ENCODE measurements at regions not wholly inside any gene's neighbourhood (a gene's known extent, or its start where the extent isn't known, plus 50 kb on each side); places are given as distances from the start of the nearest gene placed in this dataset.
"Not testable (repeated sequence)": the region's sequence is repeated elsewhere in the genome, so short reads cannot be mapped to it uniquely, and the experiment has no call there.

DNA sequence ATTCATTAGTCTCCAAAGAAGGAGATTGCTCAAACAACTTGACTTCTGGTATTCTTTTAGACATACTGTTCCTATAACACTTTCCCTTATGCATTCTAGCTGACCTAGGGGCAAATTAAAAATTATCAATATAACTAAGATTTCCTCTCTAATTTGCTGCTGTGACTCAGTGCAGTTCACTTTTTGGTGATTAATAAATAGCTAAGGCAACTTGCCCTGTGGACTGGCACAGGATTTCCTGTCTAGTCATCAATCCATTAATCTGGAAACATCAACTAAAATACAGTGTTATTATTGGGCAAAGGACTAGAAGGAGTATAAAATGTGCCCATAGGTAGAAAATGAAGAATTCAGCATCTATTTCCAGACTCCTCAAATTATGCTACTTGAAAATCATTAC, 83.5 kb upstream of the SERPINE2 start:
- intact Hi-C loops (cut with micrococcal nuclease): no loop called here
- H3K4me1 Mint-ChIP-seq (ENCODE audit: low read depth): no peaks in the 10 kb centered on the region
- DNase-seq (ENCODE audit: low spot score): no peak
- H3K4me3 Mint-ChIP-seq: no peak overlapping the region
- H3K27me3 Mint-ChIP-seq (ENCODE audit: insufficient read depth): peaks cover 8% of the 10 kb centered on the region
- H3K27ac Mint-ChIP-seq: no peak overlapping the region
- H3K9me3 Mint-ChIP-seq: peaks cover 7% of the 10 kb centered on the region
- H3K36me3 Mint-ChIP-seq (ENCODE audit: low read depth): no peaks in the 10 kb centered on the region

DNA sequence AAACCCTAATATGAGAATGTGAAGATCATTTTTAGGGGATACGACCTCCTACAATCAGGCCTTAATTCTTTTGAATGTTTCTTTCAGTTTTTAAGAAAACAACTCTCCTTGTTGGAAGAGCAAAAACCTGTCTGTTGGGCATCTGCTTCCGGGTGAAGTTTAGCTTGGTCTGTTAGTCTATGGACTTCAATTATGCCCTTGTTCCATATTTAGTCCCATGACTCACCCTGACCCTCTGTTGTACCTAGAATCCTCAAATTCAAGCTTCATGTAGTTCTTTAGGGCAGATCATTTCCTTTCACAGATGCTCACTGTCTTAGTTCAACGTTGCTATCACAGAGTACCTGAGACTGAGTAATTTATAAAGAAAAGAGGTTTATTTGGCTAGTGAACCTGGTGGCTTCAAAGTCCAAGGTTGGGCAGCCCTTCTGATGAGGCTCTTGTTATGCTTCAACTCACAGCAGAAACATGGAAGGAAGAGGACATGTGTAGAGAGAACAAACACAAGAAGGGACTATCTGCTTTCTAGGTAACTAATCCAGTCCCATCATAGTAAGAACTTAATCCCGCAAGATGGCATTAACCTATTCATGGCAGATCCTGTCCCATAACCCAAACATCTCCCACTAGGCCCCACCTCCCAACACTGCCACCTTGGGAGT, 82.5 kb upstream of the SERPINE2 start:
- intact Hi-C loops (cut with micrococcal nuclease): no loop called here
- Mint-ChIP-seq H3K27ac (no peak overlapping the region), H3K36me3 (ENCODE audit: low read depth) (no peaks in the 10 kb centered on the region), H3K9me3 (peaks cover 15% of the 10 kb centered on the region), H3K27me3 (ENCODE audit: insufficient read depth) (peaks cover 14% of the 10 kb centered on the region), H3K4me1 (ENCODE audit: low read depth) (no peaks in the 10 kb centered on the region), H3K4me3 (no peak overlapping the region)
- DNase-seq (ENCODE audit: low spot score): no peak

DNA sequence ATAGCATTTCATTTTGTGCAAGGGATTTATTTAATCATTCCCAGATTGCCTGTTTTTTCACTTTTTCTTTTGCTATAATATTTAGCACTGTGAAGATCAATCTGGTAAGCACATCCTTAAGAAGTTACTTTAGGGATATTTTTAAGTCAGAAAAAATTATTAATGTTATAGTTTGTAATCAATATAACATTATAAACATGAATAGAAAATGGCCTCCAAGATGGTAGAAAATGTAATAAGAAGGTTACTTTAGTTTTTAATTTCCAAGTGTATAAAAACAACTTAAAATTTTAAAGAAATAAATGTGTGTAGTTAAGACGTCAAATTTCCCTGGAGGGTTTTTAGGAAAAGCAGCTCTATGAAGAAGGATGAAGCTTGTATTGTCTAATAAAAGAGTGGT, 81.9 kb upstream of the SERPINE2 start:
- DNase-seq (ENCODE audit: low spot score): no peak
- intact Hi-C loops (cut with micrococcal nuclease): no loop called here
- no peak overlapping the region for H3K27ac Mint-ChIP-seq
- peaks cover 15% of the 10 kb centered on the region for H3K9me3 Mint-ChIP-seq
- peaks cover 18% of the 10 kb centered on the region for H3K27me3 Mint-ChIP-seq (ENCODE audit: insufficient read depth)
- no peaks in the 10 kb centered on the region for H3K36me3 Mint-ChIP-seq (ENCODE audit: low read depth)
- H3K4me3 Mint-ChIP-seq: no peak overlapping the region
- H3K4me1 Mint-ChIP-seq (ENCODE audit: low read depth): no peaks in the 10 kb centered on the region

DNA sequence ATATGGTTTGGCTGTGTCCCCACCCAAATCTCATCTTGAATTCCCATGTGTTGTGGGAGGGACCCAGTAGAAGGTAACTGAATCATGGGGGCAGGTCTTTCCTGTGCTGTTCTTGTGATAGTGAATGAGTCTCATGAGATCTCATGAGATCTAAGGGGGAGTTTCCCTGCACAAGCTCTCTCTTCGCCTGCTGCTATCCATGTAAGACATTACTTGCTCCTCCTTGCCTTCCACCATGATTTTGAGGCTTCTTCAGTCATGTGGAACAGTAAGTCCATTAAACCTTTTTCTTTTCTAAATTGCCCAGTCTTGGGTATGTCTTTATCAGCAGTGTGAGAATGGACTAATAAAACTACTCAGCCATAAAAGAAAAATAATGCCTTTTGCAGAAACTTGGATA, 80.8 kb upstream of the SERPINE2 start:
- Mint-ChIP-seq H3K9me3 (peaks cover 15% of the 10 kb centered on the region), H3K27me3 (ENCODE audit: insufficient read depth) (peaks cover 19% of the 10 kb centered on the region)
- DNase-seq (ENCODE audit: low spot score); intact Hi-C loops (cut with micrococcal nuclease); H3K4me3 Mint-ChIP-seq; H3K27ac Mint-ChIP-seq; H3K36me3 Mint-ChIP-seq (ENCODE audit: low read depth); H3K4me1 Mint-ChIP-seq (ENCODE audit: low read depth): not testable (repeated sequence)

DNA sequence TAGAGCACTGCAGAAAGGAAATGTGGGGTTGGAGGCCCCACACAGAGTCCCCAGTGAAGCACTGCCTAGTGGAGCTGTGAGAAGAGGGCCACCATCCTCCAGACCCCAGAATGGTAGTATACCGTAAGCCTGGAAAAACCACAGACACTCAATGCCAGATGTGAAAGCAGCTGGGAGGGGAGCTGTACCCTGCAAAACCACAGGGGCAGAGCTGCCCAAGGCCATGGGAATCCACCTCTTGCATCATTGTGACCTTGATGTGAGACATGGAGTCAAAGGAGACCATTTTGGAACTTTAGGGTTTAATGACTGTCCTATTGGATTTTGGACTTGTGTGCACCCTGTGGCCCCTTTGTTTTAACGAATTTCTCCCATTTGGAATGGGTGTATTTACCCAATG, 75.3 kb upstream of the SERPINE2 start:
- no peak for DNase-seq (ENCODE audit: low spot score)

DNA sequence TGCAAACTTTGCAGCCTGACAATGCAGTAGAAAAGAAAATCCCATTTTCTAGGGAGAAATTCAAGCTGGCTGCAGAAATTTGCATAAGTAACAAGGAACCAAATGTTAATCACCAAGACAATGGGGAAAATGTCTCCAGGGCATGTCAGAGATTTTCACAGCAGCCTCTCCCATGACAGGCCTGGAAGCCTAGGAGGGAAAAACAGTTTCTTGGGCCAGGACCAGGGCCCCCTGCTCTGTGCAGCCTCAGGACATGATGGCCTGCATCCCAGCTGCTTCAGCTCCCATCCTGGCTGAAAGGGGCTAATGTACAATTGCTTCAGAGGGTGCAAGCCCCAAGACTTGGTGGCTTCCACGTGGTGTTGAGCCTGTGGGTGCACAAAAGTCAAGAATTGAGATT, 74.8 kb upstream of the SERPINE2 start:
- intact Hi-C loops (cut with micrococcal nuclease); DNase-seq (ENCODE audit: low spot score); H3K4me3 Mint-ChIP-seq: not testable (repeated sequence)

More for the DNA sequence above, 75.3 kb upstream of the SERPINE2 start:
- H3K9me3 Mint-ChIP-seq: peaks cover 8% of the 10 kb centered on the region
- peaks cover 22% of the 10 kb centered on the region for H3K27me3 Mint-ChIP-seq (ENCODE audit: insufficient read depth)
- no peak overlapping the region for H3K4me3 Mint-ChIP-seq
- H3K4me1 Mint-ChIP-seq (ENCODE audit: low read depth): no peaks in the 10 kb centered on the region
- no peaks in the 10 kb centered on the region for H3K36me3 Mint-ChIP-seq (ENCODE audit: low read depth)
- H3K27ac Mint-ChIP-seq: no peak overlapping the region
- intact Hi-C loops (cut with micrococcal nuclease): no loop called here

DNA sequence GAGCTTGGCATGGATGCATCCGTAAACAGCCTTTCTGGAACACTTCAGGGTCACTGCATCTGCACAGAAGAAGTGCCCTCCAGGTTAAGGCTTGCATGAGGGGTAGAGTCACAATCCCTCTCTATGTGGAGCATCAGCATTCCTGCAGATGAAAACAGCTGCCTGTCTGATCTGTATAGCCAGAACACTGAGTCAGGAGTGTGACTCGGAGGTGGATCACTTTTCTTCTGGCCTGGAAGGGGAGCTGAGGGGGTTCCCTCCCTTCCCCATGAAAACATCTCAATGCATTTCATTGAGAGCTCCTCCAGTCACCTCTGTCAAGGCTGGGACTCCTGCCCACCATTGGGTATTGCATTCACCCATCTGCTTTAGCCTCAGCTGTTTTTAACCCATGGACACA, 72.5 kb upstream of the SERPINE2 start:
- no peak for DNase-seq (ENCODE audit: low spot score)
- Mint-ChIP-seq H3K4me1 (ENCODE audit: low read depth) (no peaks in the 10 kb centered on the region), H3K9me3 (no peaks in the 10 kb centered on the region)

More for the DNA sequence above, 74.8 kb upstream of the SERPINE2 start:
- H3K4me1 Mint-ChIP-seq (ENCODE audit: low read depth); H3K27ac Mint-ChIP-seq; H3K36me3 Mint-ChIP-seq (ENCODE audit: low read depth); H3K9me3 Mint-ChIP-seq: not testable (repeated sequence)
- peaks cover 22% of the 10 kb centered on the region for H3K27me3 Mint-ChIP-seq (ENCODE audit: insufficient read depth)

DNA sequence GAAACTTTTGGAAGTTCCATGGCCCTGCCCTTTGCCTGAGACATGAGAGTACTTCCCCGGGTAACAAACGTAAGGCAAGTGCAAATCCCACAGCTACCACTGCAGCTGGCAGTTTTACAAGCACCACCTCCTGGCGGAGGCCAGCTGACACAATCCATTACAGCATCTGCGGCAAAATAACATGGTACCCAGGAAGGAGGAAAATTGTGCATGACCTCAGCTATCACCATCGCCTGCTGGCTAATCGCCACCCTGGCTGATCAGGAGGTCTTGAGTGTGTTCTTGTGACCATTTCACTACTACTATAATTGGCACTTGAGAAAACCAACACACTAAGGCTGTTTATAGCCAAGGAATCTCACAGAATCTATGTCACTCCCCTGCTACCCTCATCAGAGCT, 71.7 kb upstream of the SERPINE2 start:
- intact Hi-C loops (cut with micrococcal nuclease): no loop called here
- H3K4me3 Mint-ChIP-seq: no peak overlapping the region
- H3K27ac Mint-ChIP-seq: no peak overlapping the region
- H3K36me3 Mint-ChIP-seq (ENCODE audit: low read depth): no peaks in the 10 kb centered on the region
- DNase-seq (ENCODE audit: low spot score): no peak
- H3K27me3 Mint-ChIP-seq (ENCODE audit: insufficient read depth): peaks cover 7% of the 10 kb centered on the region
- no peaks in the 10 kb centered on the region for H3K4me1 Mint-ChIP-seq (ENCODE audit: low read depth)
- no peaks in the 10 kb centered on the region for H3K9me3 Mint-ChIP-seq

More for the DNA sequence above, 72.5 kb upstream of the SERPINE2 start:
- H3K27me3 Mint-ChIP-seq (ENCODE audit: insufficient read depth): peaks cover 11% of the 10 kb centered on the region
- no peak overlapping the region for H3K27ac Mint-ChIP-seq
- no peaks in the 10 kb centered on the region for H3K36me3 Mint-ChIP-seq (ENCODE audit: low read depth)
- intact Hi-C loops (cut with micrococcal nuclease): no loop called here
- H3K4me3 Mint-ChIP-seq: no peak overlapping the region

DNA sequence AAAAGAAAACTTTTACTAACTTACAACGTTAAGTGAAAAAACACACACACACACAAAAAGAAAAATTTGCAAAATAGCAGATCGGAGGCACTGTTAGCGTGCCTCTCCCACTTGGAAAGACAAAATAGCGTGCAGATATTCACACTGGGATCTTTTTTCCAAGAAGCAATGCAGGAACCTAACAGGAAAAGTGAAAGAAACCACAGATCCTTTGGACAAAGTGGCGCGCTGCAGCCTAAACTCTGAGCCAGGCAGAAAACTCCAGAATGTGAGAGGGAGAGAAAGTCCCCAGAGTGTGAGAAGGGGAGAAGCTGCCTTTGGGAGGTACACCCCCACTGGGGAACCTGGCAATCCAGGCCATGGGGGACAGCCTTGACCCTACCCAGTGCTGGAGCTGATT, 70.7 kb upstream of the SERPINE2 start:
- Mint-ChIP-seq H3K4me3 (no peak overlapping the region), H3K27me3 (ENCODE audit: insufficient read depth) (peaks cover 5% of the 10 kb centered on the region)

DNA sequence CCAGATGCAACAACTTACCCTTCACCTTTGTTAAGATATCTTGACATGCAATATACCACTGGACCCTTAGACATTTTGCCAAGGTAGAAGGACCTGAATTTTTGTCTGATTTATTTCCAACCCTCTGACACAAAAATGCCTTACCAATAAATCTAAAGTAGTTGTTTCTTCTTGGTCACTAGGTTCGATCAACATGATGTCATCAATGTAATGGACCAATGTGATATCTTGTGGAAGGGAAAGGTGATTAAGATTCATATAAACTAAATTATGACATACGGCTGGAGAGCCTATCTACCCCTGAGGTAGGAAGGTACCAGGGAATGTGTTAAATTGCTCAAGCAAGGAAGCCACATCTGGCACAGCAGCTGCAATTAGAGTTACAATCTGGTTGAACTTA, 67.7 kb upstream of the SERPINE2 start:
- Mint-ChIP-seq H3K4me1 (ENCODE audit: low read depth) (no peaks in the 10 kb centered on the region), H3K36me3 (ENCODE audit: low read depth) (no peaks in the 10 kb centered on the region), H3K9me3 (no peaks in the 10 kb centered on the region), H3K27ac (no peak overlapping the region), H3K4me3 (no peak overlapping the region), H3K27me3 (ENCODE audit: insufficient read depth) (peaks cover 2% of the 10 kb centered on the region)
- intact Hi-C loops (cut with micrococcal nuclease): no loop called here
- DNase-seq (ENCODE audit: low spot score): no peak

More for the DNA sequence above, 70.7 kb upstream of the SERPINE2 start:
- Mint-ChIP-seq H3K9me3 (no peaks in the 10 kb centered on the region), H3K27ac (no peak overlapping the region), H3K36me3 (ENCODE audit: low read depth) (no peaks in the 10 kb centered on the region), H3K4me1 (ENCODE audit: low read depth) (no peaks in the 10 kb centered on the region)
- intact Hi-C loops (cut with micrococcal nuclease): no loop called here
- no peak for DNase-seq (ENCODE audit: low spot score)

DNA sequence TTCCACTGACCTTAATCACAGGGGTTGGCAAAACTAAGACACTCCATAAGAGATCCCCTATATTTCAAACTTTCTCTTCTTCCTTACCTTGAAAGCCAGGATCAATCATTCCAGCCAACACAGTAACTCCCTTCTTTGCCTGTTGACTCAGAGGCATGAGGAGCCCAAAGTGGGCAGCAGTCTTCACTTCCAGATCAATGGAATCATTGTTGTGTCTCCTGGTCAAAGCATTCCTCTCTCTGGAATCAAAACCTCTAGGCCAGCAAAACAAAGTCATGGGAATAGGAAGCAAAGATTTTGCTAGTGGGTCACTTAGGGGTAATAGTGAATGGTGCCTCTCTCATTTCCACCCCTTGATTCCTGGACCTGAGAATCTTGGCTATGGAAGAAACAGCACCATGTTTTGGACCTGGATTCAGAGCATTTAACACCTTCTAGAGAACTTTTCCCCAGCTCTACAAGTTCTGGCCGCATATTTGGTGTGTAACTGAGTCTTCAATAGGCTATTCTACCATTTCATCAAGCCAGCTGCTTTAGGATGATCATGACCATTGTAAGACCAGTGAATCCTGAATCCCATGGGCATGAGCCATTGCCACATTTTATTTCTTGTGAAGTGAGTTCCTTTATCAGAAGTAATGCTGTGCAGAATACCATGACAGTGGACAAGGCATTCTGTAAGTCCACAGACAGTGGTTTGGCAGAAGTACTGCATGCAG, 65.7 kb upstream of the SERPINE2 start:
- Mint-ChIP-seq H3K27ac (no peak overlapping the region), H3K9me3 (no peaks in the 10 kb centered on the region), H3K27me3 (ENCODE audit: insufficient read depth) (no peaks in the 10 kb centered on the region), H3K4me1 (ENCODE audit: low read depth) (no peaks in the 10 kb centered on the region), H3K36me3 (ENCODE audit: low read depth) (no peaks in the 10 kb centered on the region), H3K4me3 (no peak overlapping the region)
- intact Hi-C loops (cut with micrococcal nuclease): no loop called here
- no peak for DNase-seq (ENCODE audit: low spot score)

DNA sequence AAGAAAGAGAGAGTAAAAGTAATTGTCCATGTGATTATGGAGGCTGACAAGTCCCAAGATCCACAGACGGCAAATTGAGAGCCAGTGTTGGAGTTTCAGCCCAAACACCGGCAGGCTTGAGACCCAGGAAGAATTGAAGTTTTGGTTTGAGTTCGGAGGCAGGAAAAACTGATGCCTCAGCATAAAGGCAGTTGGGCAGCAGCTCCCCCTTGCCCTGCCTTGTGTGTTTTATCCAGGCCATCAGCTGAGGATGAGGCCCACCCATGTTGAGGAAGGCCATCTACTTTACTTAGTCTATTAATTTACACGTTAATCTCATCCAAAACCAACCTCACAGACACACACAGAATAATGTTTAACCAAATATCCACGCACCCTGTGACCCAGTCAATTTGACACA, 64.6 kb upstream of the SERPINE2 start:
- intact Hi-C loops (cut with micrococcal nuclease): no loop called here
- Mint-ChIP-seq H3K4me3 (no peak overlapping the region), H3K4me1 (ENCODE audit: low read depth) (no peaks in the 10 kb centered on the region), H3K9me3 (no peaks in the 10 kb centered on the region), H3K27me3 (ENCODE audit: insufficient read depth) (no peaks in the 10 kb centered on the region), H3K36me3 (ENCODE audit: low read depth) (no peaks in the 10 kb centered on the region), H3K27ac (no peak overlapping the region)
- DNase-seq (ENCODE audit: low spot score): no peak

DNA sequence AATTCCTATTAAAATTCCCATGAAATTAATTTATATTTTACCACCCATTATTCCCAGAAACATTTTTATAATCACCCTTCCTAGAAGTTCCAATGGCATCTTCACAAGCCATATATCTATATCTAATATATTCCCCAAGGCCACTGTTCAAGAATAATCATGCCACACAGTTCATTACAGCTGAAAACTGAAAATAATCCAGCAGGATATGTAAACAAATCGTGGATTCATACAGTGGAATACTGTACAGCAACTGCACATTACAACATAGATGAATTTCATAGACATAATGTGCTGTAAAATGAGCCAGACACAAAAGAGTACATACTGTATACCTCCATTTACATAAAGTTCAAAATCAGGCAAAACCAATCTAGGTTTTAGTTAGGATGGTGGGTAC, 63.9 kb upstream of the SERPINE2 start:
- intact Hi-C loops (cut with micrococcal nuclease): no loop called here
- H3K36me3 Mint-ChIP-seq (ENCODE audit: low read depth): no peaks in the 10 kb centered on the region
- H3K27ac Mint-ChIP-seq: no peak overlapping the region
- H3K4me3 Mint-ChIP-seq: no peak overlapping the region
- no peaks in the 10 kb centered on the region for H3K9me3 Mint-ChIP-seq
- no peaks in the 10 kb centered on the region for H3K27me3 Mint-ChIP-seq (ENCODE audit: insufficient read depth)
- no peaks in the 10 kb centered on the region for H3K4me1 Mint-ChIP-seq (ENCODE audit: low read depth)
- DNase-seq (ENCODE audit: low spot score): no peak
